ENCODE measurements at regions not wholly inside any gene's neighbourhood (a gene's known extent, or its start where the extent isn't known, plus 50 kb on each side); places are given as distances from the start of the nearest gene placed in this dataset.

GRCh38 chr7:88387368-88387767, 80.7 kb upstream of the STEAP4 start:
- no peak for ATAC-seq
- Histone ChIP-seq H3K9me3 (no peaks in the 10 kb centered on the region), H3K4me1 (no peaks in the 10 kb centered on the region), H3K36me3 (ENCODE audit: insufficient read depth in 1 of 2, low read depth in 1 of 2) (no peaks in the 10 kb centered on the region), H3K27me3 (ENCODE audit: insufficient read depth in 3 of 3, low read length in 2 of 3) (no peaks in the 10 kb centered on the region), H3K4me3 (no peak overlapping the region), H3K27ac (no peak overlapping the region)
- TF ChIP-seq, protein P1, sequence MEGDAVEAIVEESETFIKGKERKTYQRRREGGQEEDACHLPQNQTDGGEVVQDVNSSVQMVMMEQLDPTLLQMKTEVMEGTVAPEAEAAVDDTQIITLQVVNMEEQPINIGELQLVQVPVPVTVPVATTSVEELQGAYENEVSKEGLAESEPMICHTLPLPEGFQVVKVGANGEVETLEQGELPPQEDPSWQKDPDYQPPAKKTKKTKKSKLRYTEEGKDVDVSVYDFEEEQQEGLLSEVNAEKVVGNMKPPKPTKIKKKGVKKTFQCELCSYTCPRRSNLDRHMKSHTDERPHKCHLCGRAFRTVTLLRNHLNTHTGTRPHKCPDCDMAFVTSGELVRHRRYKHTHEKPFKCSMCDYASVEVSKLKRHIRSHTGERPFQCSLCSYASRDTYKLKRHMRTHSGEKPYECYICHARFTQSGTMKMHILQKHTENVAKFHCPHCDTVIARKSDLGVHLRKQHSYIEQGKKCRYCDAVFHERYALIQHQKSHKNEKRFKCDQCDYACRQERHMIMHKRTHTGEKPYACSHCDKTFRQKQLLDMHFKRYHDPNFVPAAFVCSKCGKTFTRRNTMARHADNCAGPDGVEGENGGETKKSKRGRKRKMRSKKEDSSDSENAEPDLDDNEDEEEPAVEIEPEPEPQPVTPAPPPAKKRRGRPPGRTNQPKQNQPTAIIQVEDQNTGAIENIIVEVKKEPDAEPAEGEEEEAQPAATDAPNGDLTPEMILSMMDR (IDR thresholded peaks at IDR 0.05), result no peak
- WGBS, 3 donors, result 60 to 69% (median 68%) methylated on average over 3 of the region's 3 CpGs
- intact Hi-C loops (cut with DNase I), result no loop called here
- DNase-seq, result no peak

GRCh38 chr7:88386665-88387156, 80.0 kb upstream of the STEAP4 start:
- intact Hi-C loops (cut with DNase I), result no loop called here
- ATAC-seq, result no peak
- Histone ChIP-seq H3K4me1 (no peaks in the 10 kb centered on the region), H3K9me3 (no peaks in the 10 kb centered on the region), H3K27ac (no peak overlapping the region), H3K36me3 (ENCODE audit: insufficient read depth in 1 of 2, low read depth in 1 of 2) (no peaks in the 10 kb centered on the region), H3K27me3 (ENCODE audit: insufficient read depth in 3 of 3, low read length in 2 of 3) (no peaks in the 10 kb centered on the region), H3K4me3 (no peak overlapping the region)
- TF ChIP-seq, protein P1 (IDR thresholded peaks at IDR 0.05), result no peak
- DNase-seq, result no peak
- 59 to 62% (median 59%) methylated on average over 3 of the region's 3 CpGs for WGBS, 3 donors

GRCh38 chr7:88377434-88377833, 70.7 kb upstream of the STEAP4 start:
- intact Hi-C loops (cut with DNase I), result no loop called here
- 35 to 58% (median 43%) methylated on average over 1 of the region's 1 CpG for WGBS, 3 donors
- TF ChIP-seq, protein P1 (IDR thresholded peaks at IDR 0.05), result no peak
- H3K4me3 ChIP-seq, result no peak overlapping the region
- no peak for DNase-seq
- H3K36me3 ChIP-seq (ENCODE audit: insufficient read depth in 1 of 2, low read depth in 1 of 2), result no peaks in the 10 kb centered on the region
- no peaks in the 10 kb centered on the region for H3K27me3 ChIP-seq (ENCODE audit: insufficient read depth in 3 of 3, low read length in 2 of 3)
- H3K27ac ChIP-seq, result no peak overlapping the region
- ATAC-seq, result no peak
- no peaks in the 10 kb centered on the region for H3K9me3 ChIP-seq
- no peaks in the 10 kb centered on the region for H3K4me1 ChIP-seq

GRCh38 chr7:88368686-88369085, 62.0 kb upstream of the STEAP4 start:
- TF ChIP-seq, protein P1 (IDR thresholded peaks at IDR 0.05), result no peak
- Histone ChIP-seq H3K36me3 (ENCODE audit: insufficient read depth in 1 of 2, low read depth in 1 of 2) (no peaks in the 10 kb centered on the region), H3K27ac (no peak overlapping the region), H3K4me1 (no peaks in the 10 kb centered on the region), H3K27me3 (ENCODE audit: insufficient read depth in 3 of 3, low read length in 2 of 3) (no peaks in the 10 kb centered on the region), H3K4me3 (no peak overlapping the region), H3K9me3 (no peaks in the 10 kb centered on the region)
- WGBS, 3 donors, result 90 to 93% (median 91%) methylated on average over 4 of the region's 4 CpGs
- DNase-seq (no peak), ATAC-seq (no peak)
- intact Hi-C loops (cut with DNase I), result no loop called here

- H3K4me3 ChIP-seq, result no peak overlapping the region
- H3K27ac ChIP-seq, result no peak overlapping the region
- intact Hi-C loops (cut with DNase I), result no loop called here
- WGBS, 3 donors, result 99 to 100% (median 100%) methylated on average over 1 of the region's 1 CpG
- no peaks in the 10 kb centered on the region for H3K9me3 ChIP-seq
- no peak for DNase-seq
- no peak for ATAC-seq
- no peaks in the 10 kb centered on the region for H3K36me3 ChIP-seq (ENCODE audit: insufficient read depth in 1 of 2, low read depth in 1 of 2)
- TF ChIP-seq, protein P1 (IDR thresholded peaks at IDR 0.05), result no peak
- no peaks in the 10 kb centered on the region for H3K4me1 ChIP-seq
- H3K27me3 ChIP-seq (ENCODE audit: insufficient read depth in 3 of 3, low read length in 2 of 3), result no peaks in the 10 kb centered on the region
These were observed 60.2 kb upstream of the STEAP4 start for GRCh38 chr7:88366845-88367244.
